Natural killer cell (primary cell): ENCODE measurements at regions not wholly inside any gene's neighbourhood (a gene's known extent, or its start where the extent isn't known, plus 50 kb on each side); places are given as distances from the start of the nearest gene placed in this dataset.
"Not testable (repeated sequence)": the region's sequence is repeated elsewhere in the genome, so short reads cannot be mapped to it uniquely, and the experiment has no call there.

Experiments used
- ATAC-seq, 3 donors: fragments of 150-1000 bp in 2 of 3; fragments of 200-7000 bp in 1 of 3; cut with Tn5 transposase; 1 replicate in 1 of 3; 2 replicates in 2 of 3; pipeline ENCODE4 v1.10.0; 2021; ENCODE audit warnings: mild to moderate bottlenecking in 2 of 3, moderate library complexity in 2 of 3
- DNase-seq, 2 donors: peaks; one replicate each; pipeline versions ENCODE4 v3.0.0 to v3.0.0-alpha.2; 2013 to 2021; ENCODE audit warnings: mixed read lengths in 1 of 2
- H3K27ac ChIP-seq: one replicate; pipeline ENCODE4 v1.5.1; 2013; ENCODE audit warnings: mild to moderate bottlenecking, low read length
- H3K27me3 ChIP-seq: one replicate; pipeline ENCODE4 v1.6.1; 2013; ENCODE audit warnings: low read length; ENCODE audit not compliant: control insufficient read depth, insufficient read depth
- H3K36me3 ChIP-seq: one replicate; pipeline ENCODE4 v1.6.1; 2013; ENCODE audit warnings: low read length; ENCODE audit not compliant: control insufficient read depth, insufficient read depth
- H3K4me1 ChIP-seq: one replicate; pipeline ENCODE4 v1.6.1; 2013; ENCODE audit warnings: low read length; ENCODE audit not compliant: control insufficient read depth, insufficient read depth
- H3K4me3 ChIP-seq: one replicate; pipeline ENCODE4 v1.5.1; 2013; ENCODE audit warnings: low read length
- H3K9me3 ChIP-seq: one replicate; pipeline ENCODE4 v1.6.1; 2013; ENCODE audit warnings: low read length; ENCODE audit not compliant: control insufficient read depth, insufficient read depth
- H3K27ac Mint-ChIP-seq, 2 donors: one replicate each; pipeline ENCODE4 v1.8.0; 2022; ENCODE audit warnings: mild to moderate bottlenecking in 2 of 2, mixed read lengths in 2 of 2, moderate library complexity in 1 of 2
- H3K27me3 Mint-ChIP-seq, 2 donors: one replicate each; pipeline ENCODE4 v1.8.0; 2022; ENCODE audit warnings: low read depth in 2 of 2, mixed read lengths in 2 of 2
- H3K36me3 Mint-ChIP-seq: one replicate; pipeline ENCODE4 v1.8.0; 2022; ENCODE audit warnings: mixed read lengths
- H3K4me1 Mint-ChIP-seq, 2 donors: one replicate each; pipeline ENCODE4 v1.8.0; 2022; ENCODE audit warnings: mixed read lengths in 2 of 2
- H3K4me3 Mint-ChIP-seq: one replicate; pipeline ENCODE4 v1.8.0; 2022; ENCODE audit warnings: mild to moderate bottlenecking, moderate library complexity, mixed read lengths
- H3K9me3 Mint-ChIP-seq, 2 donors: one replicate each; pipeline ENCODE4 v1.8.0; 2022; ENCODE audit warnings: mixed read lengths in 2 of 2
- CTCF ChIP-seq: fragments of 200-600 bp; IDR thresholded peaks from one replicate; pipeline ENCODE4 v1.8.0; 2022; ENCODE audit warnings: antibody characterized with exemption
- WGBS: methylation state at CpG from one replicate; pipeline ENCODE4 v1.1.7; 2013; ENCODE audit warnings: missing lambda C conversion rate; ENCODE audit not compliant: insufficient coverage; 5-methylcytosine and 5-hydroxymethylcytosine counted together
- intact Hi-C: fragments of 100-400 bp; cut with micrococcal nuclease; formaldehyde crosslinking; loops from one replicate; pipeline ENCODE4 v1.14.2; 2022

- 4% methylated on average over 2 of the region's 5 CpGs for WGBS
- Mint-ChIP-seq H3K4me3 (peak overlapping the region; percentile 59), H3K27ac (peak overlapping the region; percentile 77 to 84), H3K9me3 (no peaks in the 10 kb centered on the region), H3K36me3 (no peaks in the 10 kb centered on the region), H3K4me1 (peaks cover 17 to 23% of the 10 kb centered on the region in 2 donors), H3K27me3 (peaks cover 0 to 6% of the 10 kb centered on the region in 2 donors)
- intact Hi-C loops, result loop anchor here (10.0 kb wide), 3 partner anchors 131 to 1411 kb away; partner anchors contain the start of gene RADX
- H3K9me3 ChIP-seq, result no peaks in the 10 kb centered on the region
- no peaks in the 10 kb centered on the region for H3K36me3 ChIP-seq
- H3K4me1 ChIP-seq, result no peaks in the 10 kb centered on the region
- TF ChIP-seq CTCF, result no peak
- no peaks in the 10 kb centered on the region for H3K27me3 ChIP-seq
- no peak overlapping the region for H3K4me3 ChIP-seq
- ATAC-seq, result peak; percentile 82 to 90 (median 85)
- DNase-seq, result peak in 1 of 2 donors; percentile 50
- H3K27ac ChIP-seq, result peak overlapping the region; percentile 45
These were observed 127.5 kb upstream of the RADX start for GRCh38 chrX:106484233-106484632.

GRCh38 chrX:106493210-106493816 lies 118.5 kb upstream of the RADX start:
- H3K36me3 Mint-ChIP-seq, H3K27ac ChIP-seq, DNase-seq, H3K4me3 ChIP-seq, ATAC-seq, H3K4me3 Mint-ChIP-seq, H3K9me3 ChIP-seq, H3K9me3 Mint-ChIP-seq, intact Hi-C loops, H3K27me3 ChIP-seq, H3K4me1 Mint-ChIP-seq, H3K36me3 ChIP-seq, H3K27ac Mint-ChIP-seq, H3K4me1 ChIP-seq: not testable (repeated sequence)
- peaks cover 5 to 18% of the 10 kb centered on the region in 2 donors for H3K27me3 Mint-ChIP-seq
- 19% methylated on average over 5 of the region's 5 CpGs for WGBS

GRCh38 chrX:106499473-106499872 lies 112.3 kb upstream of the RADX start:
- ATAC-seq, result no peak
- Histone ChIP-seq H3K27me3 (no peaks in the 10 kb centered on the region), H3K9me3 (no peaks in the 10 kb centered on the region), H3K36me3 (no peaks in the 10 kb centered on the region), H3K4me1 (no peaks in the 10 kb centered on the region), H3K4me3 (no peak overlapping the region), H3K27ac (no peak overlapping the region)
- Mint-ChIP-seq H3K9me3 (no peaks in the 10 kb centered on the region), H3K36me3 (no peaks in the 10 kb centered on the region), H3K4me1 (no peaks in the 10 kb centered on the region), H3K27ac (no peak overlapping the region), H3K4me3 (no peak overlapping the region), H3K27me3 (peaks cover 0 to 18% of the 10 kb centered on the region in 2 donors)
- DNase-seq, result no peak
- TF ChIP-seq CTCF, result no peak
- intact Hi-C loops, result no loop called here

GRCh38 chrX:106510713-106511403 lies 100.9 kb upstream of the RADX start:
- Histone ChIP-seq H3K4me1 (no peaks in the 10 kb centered on the region), H3K4me3 (no peak overlapping the region), H3K36me3 (no peaks in the 10 kb centered on the region), H3K27ac (no peak overlapping the region), H3K9me3 (no peaks in the 10 kb centered on the region), H3K27me3 (no peaks in the 10 kb centered on the region)
- H3K27me3 Mint-ChIP-seq, result peaks cover 0 to 14% of the 10 kb centered on the region in 2 donors
- H3K36me3 Mint-ChIP-seq, result no peaks in the 10 kb centered on the region
- intact Hi-C loops, result no loop called here
- no peak overlapping the region for H3K27ac Mint-ChIP-seq
- H3K4me3 Mint-ChIP-seq, result no peak overlapping the region
- no peak for TF ChIP-seq CTCF
- WGBS, result no CpG with 5 or more reads among the region's 1 CpG
- H3K9me3 Mint-ChIP-seq, result no peaks in the 10 kb centered on the region
- no peaks in the 10 kb centered on the region for H3K4me1 Mint-ChIP-seq
- DNase-seq (no peak), ATAC-seq (no peak)
